G401 (cell line): ENCODE measurements at regions not wholly inside any gene's neighbourhood (a gene's known extent, or its start where the extent isn't known, plus 50 kb on each side); places are given as distances from the start of the nearest gene placed in this dataset.

Experiments used
- DNase-seq: peaks from one replicate; pipeline ENCODE4 v3.0.0-alpha.2; 2015; ENCODE audit warnings: low spot score
- in situ Hi-C: cut with HindIII; loops from 2 replicates; pipeline ENCODE4 v1.10.0; 2016; ENCODE audit warnings: low sequenced_read_pairs, mixed read lengths

DNA sequence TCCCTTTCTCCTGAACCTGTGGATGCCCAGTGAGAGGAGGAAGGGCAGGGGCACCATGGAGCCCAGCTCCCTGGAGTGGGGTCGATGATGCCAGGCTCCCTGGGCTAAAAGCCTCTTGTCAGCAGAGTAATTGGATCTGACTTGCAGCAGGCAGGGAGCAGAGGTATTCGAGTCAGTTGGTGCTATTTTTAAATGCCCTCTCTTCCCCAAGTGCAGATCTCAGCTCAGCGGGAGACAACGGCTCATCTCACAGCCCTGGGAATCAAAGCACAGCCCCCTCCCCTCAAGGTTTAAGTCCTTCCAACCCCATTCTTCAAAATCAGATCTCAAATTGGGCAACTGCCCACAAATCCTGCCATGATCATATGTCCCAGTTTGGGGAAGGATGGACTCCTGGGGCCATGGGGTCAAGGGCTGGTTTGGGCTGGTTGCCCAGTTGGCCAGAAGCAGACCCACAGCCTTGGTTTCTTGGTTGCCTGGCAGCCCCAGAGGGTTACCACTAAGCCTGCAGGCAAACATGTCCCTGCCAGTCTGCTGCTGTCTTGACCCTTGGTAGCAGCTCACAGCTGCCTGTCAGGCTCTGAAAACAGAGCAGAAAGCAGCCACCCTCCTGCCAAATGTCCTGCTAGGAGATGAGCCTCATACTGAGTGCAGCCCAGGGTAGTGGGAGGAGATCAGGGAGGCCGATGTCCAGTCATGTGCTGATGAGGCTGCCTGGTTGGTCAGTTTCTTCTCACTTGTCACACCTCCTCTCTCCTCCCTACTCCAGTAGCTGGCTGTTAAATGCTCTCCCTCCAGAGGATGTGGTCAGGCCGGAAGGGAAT lies 244.9 kb downstream of the LOXHD1 start:
- in situ Hi-C loops: no loop called here
- DNase-seq: peak; percentile 62

- peak; percentile 36 for DNase-seq
- in situ Hi-C loops: no loop called here
These were observed 244.1 kb downstream of the LOXHD1 start for GRCh38 chr18:46412916-46413315.

DNA sequence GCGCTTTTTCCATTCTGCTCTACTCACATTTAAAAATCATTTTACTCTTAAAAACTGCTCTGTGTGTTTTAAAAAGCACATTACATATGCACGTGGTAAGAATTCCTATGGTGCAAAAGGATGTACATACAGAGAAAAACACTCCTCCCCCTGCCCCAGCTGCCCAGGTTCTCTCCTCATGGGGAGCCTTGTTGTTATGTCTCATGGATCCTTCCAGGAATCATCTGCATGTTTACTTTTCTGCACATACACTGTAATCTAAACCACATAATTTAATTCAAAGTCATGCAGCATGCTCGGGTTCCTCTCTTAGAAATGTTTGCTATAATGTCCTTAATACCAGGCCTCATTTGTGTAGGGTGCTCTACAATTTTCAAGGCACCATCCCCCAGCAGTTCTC lies 243.3 kb downstream of the LOXHD1 start:
- in situ Hi-C loops: no loop called here

DNA sequence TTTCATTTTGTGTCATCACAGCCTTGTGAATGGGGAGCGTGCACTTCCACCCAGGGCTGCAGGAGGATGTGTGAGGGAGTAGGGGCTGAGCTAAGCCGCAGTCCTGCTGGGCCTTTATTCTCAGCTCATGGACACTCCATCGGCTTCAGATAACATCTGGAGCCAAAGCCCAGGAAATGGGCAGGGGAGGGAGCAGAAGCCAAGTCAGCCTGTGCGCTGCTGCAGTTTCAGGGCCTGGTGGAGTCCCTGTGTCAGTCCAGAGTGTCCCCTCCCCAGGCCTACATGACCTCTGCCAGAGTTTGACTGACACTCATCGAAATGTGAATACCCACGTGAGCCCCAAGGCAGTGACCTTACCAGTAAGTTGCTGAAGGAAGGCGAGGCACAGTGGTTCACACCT lies 242.2 kb downstream of the LOXHD1 start:
- no peak for DNase-seq
- in situ Hi-C loops: no loop called here

More for the DNA sequence above, 243.3 kb downstream of the LOXHD1 start:
- DNase-seq: no peak

DNA sequence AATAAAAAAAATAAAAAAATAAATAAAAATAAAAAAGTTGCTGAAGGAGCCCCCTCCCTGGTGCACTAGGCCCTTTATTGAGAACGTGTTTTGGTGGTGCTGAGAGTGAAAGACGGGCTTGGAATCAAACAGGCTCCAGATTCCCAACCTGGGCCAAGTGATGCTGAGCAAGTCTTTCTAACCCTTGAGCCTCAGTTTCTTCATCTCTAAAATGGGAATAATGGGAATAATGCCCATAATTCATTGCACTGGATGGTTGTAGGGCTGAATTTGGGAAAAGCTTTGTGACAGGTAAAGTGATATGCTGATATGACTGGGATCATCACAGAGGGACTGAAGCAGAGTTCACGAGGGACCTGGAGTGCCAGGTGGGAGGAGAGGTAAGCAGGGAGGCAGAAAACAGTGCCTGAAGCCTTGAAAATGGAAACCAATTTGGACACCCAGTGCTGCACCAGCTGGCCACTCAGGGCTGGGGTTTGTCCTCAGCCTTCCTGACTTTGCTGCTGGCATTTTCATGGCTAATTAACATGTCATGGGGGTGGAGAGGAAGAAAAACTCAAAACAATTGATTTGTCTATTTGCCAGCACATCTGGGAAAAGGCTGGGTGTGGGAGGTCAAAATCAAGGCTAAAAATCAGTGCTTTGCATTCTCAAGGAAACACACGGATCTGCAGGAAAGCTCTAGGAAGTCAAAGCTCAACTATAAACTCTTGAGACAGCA lies 241.3 kb downstream of the LOXHD1 start:
- in situ Hi-C loops: no loop called here
- no peak for DNase-seq

DNA sequence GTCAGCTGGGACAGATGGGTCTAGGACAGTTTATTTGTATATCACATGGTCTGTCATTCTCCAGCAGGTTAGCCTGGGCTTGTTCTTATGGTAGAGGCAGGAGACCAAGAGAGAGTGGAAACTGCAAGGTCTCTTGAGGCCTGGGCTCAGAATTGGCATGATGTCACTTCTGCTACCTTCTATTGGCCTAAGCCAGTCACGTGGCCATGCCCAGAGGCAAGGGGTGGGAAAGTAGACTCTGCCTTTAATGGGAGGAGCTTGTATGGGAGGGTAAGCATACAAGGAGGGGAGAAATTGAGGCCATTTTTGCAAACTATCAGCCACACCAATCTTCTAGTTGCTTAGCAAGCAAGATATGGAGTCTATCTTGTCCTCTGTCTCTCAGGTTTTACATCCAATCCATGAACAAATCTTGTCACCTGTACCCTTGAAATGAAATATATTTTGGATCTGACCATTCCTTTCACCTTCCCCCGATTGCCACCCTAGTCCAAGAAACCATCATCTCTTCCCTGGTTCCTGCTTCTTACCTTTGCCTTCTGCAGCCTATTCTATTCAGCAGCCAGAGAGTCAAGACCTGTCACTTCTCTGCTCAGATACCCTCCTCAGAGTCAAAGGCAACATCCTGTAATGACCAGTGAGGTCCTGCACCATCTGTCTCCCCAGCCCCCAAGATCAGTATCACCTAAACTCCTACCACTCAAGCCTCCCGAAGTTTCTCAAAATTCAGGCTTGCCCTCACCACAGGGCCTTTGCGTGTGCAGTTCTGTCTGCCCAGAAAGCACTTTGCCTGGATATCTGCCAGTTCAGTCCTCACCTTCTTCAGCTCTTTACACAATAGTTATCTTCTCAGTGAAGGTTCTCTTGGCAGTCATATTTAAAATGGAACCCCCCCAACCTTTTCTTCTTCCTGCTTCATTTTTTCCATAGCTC lies 240.0 kb downstream of the LOXHD1 start:
- in situ Hi-C loops: no loop called here
- DNase-seq: no peak

GRCh38 chr18:46418663-46419260 lies 238.3 kb downstream of the LOXHD1 start:
- no peak for DNase-seq
- in situ Hi-C loops: no loop called here

DNA sequence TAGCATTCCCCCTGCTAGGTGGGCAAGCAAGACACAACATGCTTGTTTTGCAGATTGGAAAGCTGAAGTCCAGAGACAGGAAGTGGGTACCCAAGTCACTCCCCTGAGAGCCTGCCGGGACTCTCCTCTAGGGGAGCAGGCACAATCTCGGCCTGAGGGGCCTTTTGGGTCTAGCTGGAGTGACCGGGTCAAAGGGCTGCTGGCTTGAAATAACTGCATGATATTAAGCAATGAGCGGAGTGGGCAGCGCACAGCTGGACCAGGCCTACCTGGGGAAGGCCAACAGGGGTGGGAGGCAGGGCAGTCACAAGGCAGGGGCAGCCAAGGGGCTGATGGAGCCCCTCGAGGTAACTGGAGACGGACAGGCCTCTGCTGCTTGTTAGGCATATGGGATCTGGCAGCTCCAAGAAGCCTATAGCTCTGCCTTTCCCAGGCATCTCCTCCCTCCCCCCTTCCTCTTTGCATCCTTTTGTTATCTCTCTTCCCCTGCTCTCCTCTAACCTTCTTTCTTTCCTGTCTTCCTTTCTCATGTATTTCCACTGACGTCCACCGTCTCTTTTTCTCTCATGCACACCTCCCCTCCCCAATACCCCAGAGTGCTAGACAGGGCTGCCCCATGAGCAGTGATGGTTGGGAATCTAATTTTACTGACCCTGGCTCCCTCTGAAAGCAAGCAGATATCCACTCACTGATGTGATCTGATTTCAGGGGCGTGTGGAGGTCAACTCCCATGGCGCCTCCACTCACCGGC lies 237.5 kb downstream of the LOXHD1 start:
- in situ Hi-C loops: no loop called here

GRCh38 chr18:46421973-46422551 lies 235.0 kb downstream of the LOXHD1 start:
- DNase-seq: no peak
- in situ Hi-C loops: no loop called here

More for the DNA sequence above, 237.5 kb downstream of the LOXHD1 start:
- DNase-seq: no peak

GRCh38 chr18:46422552-46423055 lies 234.4 kb downstream of the LOXHD1 start:
- in situ Hi-C loops: no loop called here
- DNase-seq: no peak

DNA sequence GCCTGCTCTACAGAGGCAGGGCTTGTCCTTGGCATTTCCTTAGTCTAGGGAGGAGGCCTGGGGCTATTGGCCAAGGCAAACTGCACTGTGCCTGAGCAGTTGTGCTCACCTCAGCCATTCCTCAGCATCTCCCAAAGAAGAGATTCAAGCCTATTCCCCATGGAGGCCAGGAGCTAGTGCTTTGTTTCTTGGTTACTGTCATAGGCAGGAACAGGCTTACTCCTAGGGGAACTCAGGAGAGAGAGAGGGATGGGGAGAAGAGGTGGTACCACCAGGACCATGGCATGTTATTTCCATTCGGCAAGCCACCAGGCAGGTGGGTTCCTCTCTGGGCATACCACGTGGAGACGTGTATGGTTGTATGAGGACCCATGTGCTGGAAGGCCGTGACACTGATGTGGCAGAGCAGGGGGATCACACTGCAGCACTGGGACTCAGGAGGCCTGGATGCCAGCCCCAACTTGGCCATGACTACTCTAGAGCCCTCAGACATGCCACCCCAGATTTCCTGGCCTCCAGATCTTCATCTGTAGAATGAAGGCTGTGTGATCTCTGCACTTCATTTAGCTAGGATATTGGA lies 233.7 kb downstream of the LOXHD1 start:
- in situ Hi-C loops: no loop called here

DNA sequence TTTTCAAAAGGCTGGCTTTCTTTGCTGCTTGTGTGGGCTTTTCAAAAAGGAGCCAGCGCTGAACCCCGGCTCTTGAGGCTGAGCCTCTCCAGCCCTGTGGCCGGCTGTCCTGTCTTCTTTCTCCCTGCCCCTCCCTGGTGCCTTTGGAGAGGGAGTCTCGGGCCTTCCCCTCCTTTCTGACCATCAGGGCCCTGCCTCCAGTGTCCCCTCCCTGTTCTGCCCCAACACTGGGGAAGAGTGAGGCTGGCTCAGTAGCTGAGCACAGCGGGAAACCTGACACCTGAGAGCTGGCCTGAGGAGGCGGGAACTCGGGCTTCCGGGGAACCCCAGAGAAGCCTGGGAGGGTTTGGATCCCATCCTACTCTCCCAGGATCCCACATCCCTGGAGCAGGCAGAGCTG lies 232.1 kb downstream of the LOXHD1 start:
- no peak for DNase-seq

More for the DNA sequence above, 233.7 kb downstream of the LOXHD1 start:
- no peak for DNase-seq

GRCh38 chr18:46425511-46425910 lies 231.5 kb downstream of the LOXHD1 start:
- in situ Hi-C loops: no loop called here
- DNase-seq: no peak

More for the DNA sequence above, 232.1 kb downstream of the LOXHD1 start:
- in situ Hi-C loops: no loop called here

GRCh38 chr18:46426021-46426678 lies 230.9 kb downstream of the LOXHD1 start:
- in situ Hi-C loops: no loop called here
- no peak for DNase-seq

GRCh38 chr18:46426679-46427047 lies 230.4 kb downstream of the LOXHD1 start:
- in situ Hi-C loops: no loop called here
- DNase-seq: no peak
